ENCODE measurements at regions not wholly inside any gene's neighbourhood (a gene's known extent, or its start where the extent isn't known, plus 50 kb on each side); places are given as distances from the start of the nearest gene placed in this dataset.

- no peaks in the 10 kb centered on the region for H3K79me2 ChIP-seq (ENCODE audit: control insufficient read depth, insufficient read depth, low read length)
- no peaks in the 10 kb centered on the region for H3K27me3 ChIP-seq (ENCODE audit: control insufficient read depth, extremely low read depth, insufficient read depth, low read length)
- H3K4me1 ChIP-seq (ENCODE audit: control insufficient read depth, extremely low read depth, insufficient read depth, low read length): no peaks in the 10 kb centered on the region
- no peaks in the 10 kb centered on the region for H3K36me3 ChIP-seq (ENCODE audit: control insufficient read depth in 2 of 2, extremely low read depth in 1 of 2, insufficient read depth in 2 of 2, low read length in 2 of 2)
- H3K4me2 ChIP-seq (ENCODE audit: control insufficient read depth, extremely low read depth, insufficient read depth, low read depth, low read length): no peak overlapping the region
- FAIRE-seq (no peak), DNase-seq (ENCODE audit: low read depth, low spot score) (no peak)
- H3K4me3 ChIP-seq (ENCODE audit: control insufficient read depth in 2 of 3, extremely low read depth in 1 of 3, insufficient read depth in 2 of 3, low read depth in 1 of 3, low read length in 3 of 3): no peak overlapping the region
- no peak overlapping the region for H3K9ac ChIP-seq (ENCODE audit: control insufficient read depth, extremely low read depth, insufficient read depth, low read length)
- H3K9me1 ChIP-seq (ENCODE audit: control insufficient read depth, extremely low read depth, insufficient read depth, low read length): no peaks in the 10 kb centered on the region
- dilution Hi-C loops (cut with MboI; ENCODE audit: extremely low pct_ligation_motif_present, low sequenced_read_pairs): no loop called here
- no peaks in the 10 kb centered on the region for H4K20me1 ChIP-seq (ENCODE audit: control insufficient read depth, extremely low read depth, insufficient read depth, low read length)
- no peak overlapping the region for H3K27ac ChIP-seq (ENCODE audit: control insufficient read depth, insufficient read depth, low read length)
- no peak overlapping the region for H2AFZ ChIP-seq (ENCODE audit: control insufficient read depth, low read length)
- H3K9me3 ChIP-seq (ENCODE audit: control insufficient read depth, low read depth, low read length): no peaks in the 10 kb centered on the region
- TF ChIP-seq EZH2 (IDR thresholded peaks at IDR 0.05; ENCODE audit: low read length) (no peak), CTCF (optimal IDR thresholded peaks at IDR 0.05 in 1 of 3, IDR thresholded peaks at IDR 0.05 in 1 of 3, conservative IDR thresholded peaks at IDR 0.05 in 1 of 3; ENCODE audit: extremely low read depth in 1 of 3, insufficient read depth in 2 of 3, low read length in 3 of 3) (no peak)
Measured at GRCh38 chr21:27143476-27143875, 176.6 kb upstream of the ADAMTS5 start.

- dilution Hi-C loops (cut with MboI; ENCODE audit: extremely low pct_ligation_motif_present, low sequenced_read_pairs): no loop called here
- FAIRE-seq (no peak), DNase-seq (ENCODE audit: low read depth, low spot score) (no peak)
- Histone ChIP-seq H2AFZ (ENCODE audit: control insufficient read depth, low read length) (no peak overlapping the region), H3K9me1 (ENCODE audit: control insufficient read depth, extremely low read depth, insufficient read depth, low read length) (no peaks in the 10 kb centered on the region), H3K79me2 (ENCODE audit: control insufficient read depth, insufficient read depth, low read length) (no peaks in the 10 kb centered on the region), H3K9ac (ENCODE audit: control insufficient read depth, extremely low read depth, insufficient read depth, low read length) (no peak overlapping the region), H3K36me3 (ENCODE audit: control insufficient read depth in 2 of 2, extremely low read depth in 1 of 2, insufficient read depth in 2 of 2, low read length in 2 of 2) (no peaks in the 10 kb centered on the region), H3K27ac (ENCODE audit: control insufficient read depth, insufficient read depth, low read length) (no peak overlapping the region), H4K20me1 (ENCODE audit: control insufficient read depth, extremely low read depth, insufficient read depth, low read length) (no peaks in the 10 kb centered on the region), H3K9me3 (ENCODE audit: control insufficient read depth, low read depth, low read length) (no peaks in the 10 kb centered on the region), H3K4me1 (ENCODE audit: control insufficient read depth, extremely low read depth, insufficient read depth, low read length) (no peaks in the 10 kb centered on the region), H3K4me3 (ENCODE audit: control insufficient read depth in 2 of 3, extremely low read depth in 1 of 3, insufficient read depth in 2 of 3, low read depth in 1 of 3, low read length in 3 of 3) (no peak overlapping the region), H3K27me3 (ENCODE audit: control insufficient read depth, extremely low read depth, insufficient read depth, low read length) (no peaks in the 10 kb centered on the region), H3K4me2 (ENCODE audit: control insufficient read depth, extremely low read depth, insufficient read depth, low read depth, low read length) (no peak overlapping the region)
- TF ChIP-seq CTCF (optimal IDR thresholded peaks at IDR 0.05 in 1 of 3, IDR thresholded peaks at IDR 0.05 in 1 of 3, conservative IDR thresholded peaks at IDR 0.05 in 1 of 3; ENCODE audit: extremely low read depth in 1 of 3, insufficient read depth in 2 of 3, low read length in 3 of 3) (no peak), EZH2 (IDR thresholded peaks at IDR 0.05; ENCODE audit: low read length) (no peak)
Measured at GRCh38 chr21:27139526-27139925, 172.6 kb upstream of the ADAMTS5 start.
